HS-5 (cell line): ENCODE measurements at regions not wholly inside any gene's neighbourhood (a gene's known extent, or its start where the extent isn't known, plus 50 kb on each side); places are given as distances from the start of the nearest gene placed in this dataset.

Source experiments
- DNase-seq: peaks from one replicate; pipeline ENCODE4 v3.0.0-alpha.2; 2012; ENCODE audit warnings: low read depth

DNA sequence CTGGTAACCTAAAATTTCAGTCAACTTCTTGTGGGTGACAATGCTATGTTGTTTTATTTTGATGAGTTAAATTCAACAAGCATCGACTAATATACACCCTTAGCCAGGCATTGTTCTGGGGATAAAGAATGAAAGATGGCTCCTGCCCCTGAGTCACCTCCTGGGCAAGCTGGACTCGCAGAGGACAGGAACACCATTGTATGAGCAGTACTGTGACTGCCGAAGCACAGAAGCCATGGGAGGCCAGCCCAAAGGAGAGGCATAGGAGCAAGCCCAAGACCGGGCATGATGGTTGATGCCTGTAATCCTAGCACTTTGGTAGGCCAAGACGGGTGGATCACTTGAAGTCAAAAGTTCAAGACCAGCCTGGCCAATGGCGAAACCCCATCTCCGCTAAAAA lies 555.2 kb downstream of the OMA1 start:
- DNase-seq: no peak

DNA sequence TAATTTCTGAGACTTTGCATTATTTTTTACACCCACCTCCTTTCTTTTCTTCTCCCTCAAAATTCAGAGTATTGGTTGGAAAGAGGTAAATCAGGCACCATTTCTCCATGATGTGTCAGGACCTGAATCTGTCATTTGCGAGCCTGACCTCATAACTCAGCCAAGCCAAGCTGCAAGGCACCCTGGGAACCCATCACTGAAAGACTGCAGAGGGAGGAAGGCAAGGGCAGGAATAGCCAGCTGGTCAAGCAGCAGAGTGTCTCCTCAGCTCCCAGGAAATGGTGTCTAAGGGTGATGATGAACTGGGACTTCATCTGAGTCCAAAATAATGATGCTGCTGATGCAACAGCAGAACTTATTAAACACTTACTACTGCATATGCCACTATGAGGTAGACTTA lies 556.6 kb downstream of the OMA1 start:
- no peak for DNase-seq

DNA sequence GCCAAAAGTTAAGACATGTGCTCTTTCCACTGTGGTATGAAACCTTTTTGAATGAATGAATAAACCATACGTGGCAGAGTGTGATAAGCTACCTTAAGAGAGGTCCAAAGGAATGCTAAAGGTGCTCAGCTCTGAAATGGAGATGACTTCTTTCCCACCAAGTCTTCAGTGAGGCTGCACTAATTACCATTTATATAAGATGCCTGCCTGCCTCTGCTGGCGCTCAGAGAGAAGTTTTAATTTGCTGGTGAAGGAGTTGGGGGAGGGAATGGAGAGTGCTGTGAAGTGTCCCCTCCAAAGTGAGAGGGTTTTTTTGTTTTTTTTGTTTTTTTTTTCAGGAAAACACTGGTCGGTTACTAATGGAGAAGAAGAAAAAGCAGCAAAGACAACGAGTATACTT lies 559.0 kb downstream of the OMA1 start:
- no peak for DNase-seq

DNA sequence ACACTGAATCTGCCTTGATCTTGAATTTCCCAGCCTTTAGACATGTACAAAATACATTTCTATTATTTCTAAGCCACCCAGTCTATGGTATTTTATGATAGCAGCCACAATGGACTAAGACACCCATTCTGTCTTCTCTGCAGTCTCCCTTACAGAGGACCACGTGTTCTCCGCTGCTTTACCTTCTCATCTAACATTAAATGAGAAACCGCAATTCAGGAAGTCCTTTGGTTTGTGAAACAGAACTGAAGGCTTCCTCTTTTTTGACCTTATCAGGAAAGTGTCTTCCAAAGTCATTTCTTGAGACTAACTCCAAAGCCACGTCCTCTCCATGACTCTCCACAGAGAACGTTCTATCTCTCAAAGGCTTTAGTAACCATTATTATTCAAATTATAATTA lies 560.1 kb downstream of the OMA1 start:
- DNase-seq: no peak

DNA sequence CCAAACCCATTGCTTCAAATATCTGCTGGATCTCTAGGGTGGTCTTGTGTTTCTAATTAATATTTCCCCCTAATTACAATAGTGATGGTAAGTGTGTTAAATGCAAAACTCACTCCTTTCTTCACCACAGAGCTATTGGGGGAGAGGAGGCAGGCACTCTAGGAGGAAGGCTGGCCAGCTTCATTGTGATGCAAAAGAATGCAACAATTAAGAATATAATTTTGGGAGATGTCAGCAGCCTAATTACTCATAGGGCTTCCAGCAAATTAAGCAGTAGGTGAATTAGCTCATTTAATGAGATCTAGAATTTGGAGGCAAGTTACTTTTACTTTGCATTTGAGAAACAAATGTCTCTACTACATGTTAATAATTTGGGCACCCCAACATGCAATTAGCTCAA lies 560.4 kb upstream of the DAB1 start:
- no peak for DNase-seq

DNA sequence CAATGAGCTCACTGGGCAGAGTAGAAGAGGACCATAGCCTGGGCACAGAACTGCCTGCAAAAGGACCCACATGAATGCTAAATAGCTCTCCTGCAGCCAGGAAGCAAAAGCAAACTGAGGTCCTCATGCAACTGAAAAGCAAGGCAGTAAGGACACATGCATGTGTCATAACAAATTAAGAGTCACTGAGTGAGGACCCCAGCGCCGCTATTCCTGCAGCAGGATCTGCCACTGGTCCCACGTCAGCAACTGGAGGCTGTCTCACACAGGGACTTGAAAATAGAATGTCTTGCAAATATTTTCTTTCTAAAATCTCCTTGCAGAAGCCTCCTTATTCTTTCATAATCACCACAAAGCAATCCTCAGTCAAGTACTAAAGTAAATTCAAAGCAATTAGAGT lies 559.6 kb upstream of the DAB1 start:
- no peak for DNase-seq

DNA sequence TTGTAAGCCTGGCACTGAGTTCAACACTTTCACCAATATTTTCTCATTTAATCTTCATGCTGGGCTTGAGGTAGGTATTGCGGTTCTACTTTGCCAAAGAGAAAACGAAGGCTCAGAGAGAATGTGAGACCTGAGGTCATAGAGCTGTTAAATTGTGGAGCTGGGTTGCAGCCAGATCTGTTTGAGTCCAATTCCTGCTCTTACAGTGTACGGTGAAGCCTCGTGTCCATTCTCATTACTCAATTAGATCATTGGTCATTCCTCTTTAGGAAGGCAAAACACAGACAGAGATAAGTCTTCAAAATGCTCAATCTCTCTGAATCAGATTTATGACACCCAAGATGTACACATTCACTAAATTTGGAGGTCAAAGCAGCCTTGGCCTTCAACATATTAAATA lies 559.0 kb upstream of the DAB1 start:
- DNase-seq: no peak

DNA sequence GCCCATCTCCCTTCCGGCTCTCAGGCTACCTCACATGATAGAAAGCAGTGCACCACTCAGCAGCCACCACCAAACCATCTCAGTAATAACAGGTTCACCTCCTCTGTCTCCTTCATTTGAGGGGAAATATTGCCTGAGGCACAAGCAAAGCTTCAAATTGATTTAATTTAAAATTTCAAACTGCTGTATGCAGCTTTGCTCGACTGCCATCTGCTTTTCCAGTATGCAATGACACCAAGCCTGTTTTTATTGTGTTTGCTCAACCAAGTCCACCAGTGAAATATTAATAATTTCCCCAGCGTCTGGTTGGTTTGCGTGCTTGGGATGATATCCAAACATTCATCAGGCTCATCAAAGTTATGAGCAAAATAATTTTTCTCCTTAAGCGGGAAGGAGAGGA lies 552.4 kb upstream of the DAB1 start:
- no peak for DNase-seq

DNA sequence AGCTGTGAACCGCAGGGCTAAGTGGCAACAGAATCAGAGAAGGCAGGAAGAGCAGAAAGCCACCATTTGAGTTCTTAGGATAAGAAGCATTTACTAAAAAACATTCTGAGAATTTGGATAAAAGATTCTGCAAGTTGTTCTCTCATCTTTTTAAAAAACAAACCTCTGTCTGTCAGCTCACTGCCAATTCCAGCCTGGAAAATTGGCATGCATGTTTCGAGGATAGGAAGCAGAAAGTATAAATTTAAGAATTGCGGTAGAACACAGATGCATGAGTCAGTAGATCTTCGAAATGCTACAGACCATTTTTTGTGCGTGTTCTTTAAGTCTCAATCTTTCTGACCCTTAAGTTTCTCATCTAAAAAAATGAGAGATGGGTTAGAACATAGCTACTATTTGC lies 544.5 kb upstream of the DAB1 start:
- DNase-seq: no peak

DNA sequence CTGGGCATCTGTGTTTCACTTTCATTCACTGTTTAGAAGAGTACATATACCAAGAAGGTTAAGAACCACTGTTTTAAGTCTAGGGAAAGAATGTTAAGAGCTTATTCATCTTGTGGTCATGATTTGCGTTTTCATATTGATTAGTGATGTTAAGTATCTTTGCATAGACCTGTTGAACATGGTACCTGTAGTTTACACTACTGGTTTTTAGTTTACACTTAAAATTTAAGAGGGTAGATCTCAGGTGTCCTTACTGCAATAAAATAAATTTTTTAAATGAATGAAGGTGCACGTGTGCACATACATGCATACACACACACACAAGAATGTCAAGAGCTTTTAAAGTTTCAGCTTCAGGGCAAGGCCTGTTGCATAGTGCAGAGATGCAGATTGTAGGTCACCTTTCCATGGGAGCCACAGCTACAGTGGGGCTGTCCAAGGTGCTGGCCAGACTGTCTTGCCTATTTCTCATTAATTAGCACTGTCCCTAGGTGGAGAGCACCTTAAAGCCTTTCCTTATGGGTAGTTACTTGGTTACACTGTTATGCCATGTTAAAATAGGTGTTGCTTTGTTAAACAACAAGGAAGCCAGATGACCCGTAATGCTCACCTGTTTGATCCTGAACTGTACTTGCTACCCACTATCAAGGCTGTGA lies 543.0 kb upstream of the DAB1 start:
- no peak for DNase-seq

DNA sequence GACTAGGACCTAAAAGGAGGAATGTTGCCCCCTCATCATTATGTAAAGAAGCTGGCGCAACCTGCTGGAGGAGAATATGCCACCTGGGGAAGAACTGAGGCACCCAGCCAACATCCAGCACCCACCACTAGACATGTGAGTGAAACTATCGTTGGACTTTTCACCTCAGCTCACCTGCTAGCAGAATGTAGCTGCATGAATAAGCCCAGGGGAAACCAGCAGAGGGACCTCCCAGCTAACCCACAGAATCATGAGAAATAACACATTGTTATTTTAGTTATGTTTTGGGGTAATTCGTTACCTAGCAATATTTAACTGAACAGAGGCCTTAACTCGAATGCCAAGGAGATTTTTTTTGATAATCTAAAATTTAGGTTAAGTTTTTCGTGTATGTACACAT lies 542.5 kb upstream of the DAB1 start:
- DNase-seq: no peak

DNA sequence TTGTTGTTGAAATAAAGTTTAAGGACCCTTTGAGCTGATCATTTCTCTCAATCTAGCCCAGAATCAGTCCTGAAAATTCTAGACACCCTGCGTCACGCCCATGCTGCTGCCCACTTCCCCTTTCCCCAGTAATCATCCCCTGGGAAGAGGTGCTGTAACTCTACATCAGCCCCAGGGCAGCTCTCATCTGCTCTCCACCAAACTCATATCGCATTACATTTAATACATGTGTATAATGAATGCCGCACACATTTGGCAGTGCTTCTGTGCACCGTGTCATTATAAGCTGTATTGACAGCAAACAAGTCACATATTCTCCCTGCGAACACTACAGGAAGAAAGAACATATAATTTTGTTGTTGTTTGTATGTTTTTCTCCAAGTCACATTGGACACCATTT lies 539.7 kb upstream of the DAB1 start:
- DNase-seq: no peak

DNA sequence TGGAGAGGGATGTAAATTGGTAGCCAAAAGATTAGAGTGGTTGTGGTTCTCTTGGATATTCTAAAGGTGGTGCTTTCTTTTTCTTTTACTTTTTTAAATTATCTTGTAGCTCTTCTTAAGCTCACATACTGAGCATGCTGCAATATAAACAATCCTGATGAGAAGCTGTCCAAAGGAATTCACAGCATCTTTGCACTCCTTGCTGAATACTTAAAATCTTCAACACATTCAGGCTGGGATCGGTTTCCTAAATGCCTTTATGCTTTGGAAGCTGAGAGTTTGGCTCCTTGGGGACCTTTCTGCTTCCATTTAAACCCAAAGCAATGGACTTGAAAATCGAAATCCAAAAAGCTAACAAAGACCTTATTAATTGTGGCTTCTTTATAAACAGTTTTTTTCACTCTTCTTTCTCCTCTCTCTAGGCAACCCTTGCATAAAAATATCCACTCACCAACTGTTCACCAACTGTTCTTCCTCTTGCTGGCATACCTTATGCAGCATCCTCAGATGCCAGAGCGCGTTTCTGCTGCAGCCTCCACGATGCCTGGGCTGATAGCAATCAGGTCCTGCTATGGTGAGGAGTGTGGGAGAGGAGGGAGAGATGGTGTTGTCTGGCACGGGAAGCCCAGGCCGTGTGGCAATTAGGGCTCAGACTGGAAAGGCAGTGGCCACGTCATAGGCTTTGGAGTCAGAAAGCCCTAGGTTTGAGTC lies 535.8 kb upstream of the DAB1 start:
- DNase-seq: no peak

DNA sequence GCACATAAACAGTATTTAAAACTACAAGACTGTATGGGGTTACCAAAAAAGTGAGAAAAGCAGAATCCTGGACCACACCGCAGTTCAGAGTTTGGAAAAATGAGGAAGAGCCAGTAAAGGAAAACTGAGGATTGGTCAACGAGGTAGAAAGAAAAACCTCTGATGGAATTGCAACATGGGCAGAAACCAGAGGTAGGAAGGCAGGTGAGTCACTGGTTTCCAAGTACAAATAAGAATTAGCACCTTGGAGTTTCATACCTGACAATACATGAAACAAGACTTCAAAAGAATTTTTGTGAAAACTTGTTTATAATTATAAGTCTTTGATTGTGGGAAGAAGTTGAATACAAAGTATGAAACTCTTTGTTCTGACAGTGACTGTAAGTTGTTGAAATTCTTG lies 533.7 kb upstream of the DAB1 start:
- DNase-seq: no peak

DNA sequence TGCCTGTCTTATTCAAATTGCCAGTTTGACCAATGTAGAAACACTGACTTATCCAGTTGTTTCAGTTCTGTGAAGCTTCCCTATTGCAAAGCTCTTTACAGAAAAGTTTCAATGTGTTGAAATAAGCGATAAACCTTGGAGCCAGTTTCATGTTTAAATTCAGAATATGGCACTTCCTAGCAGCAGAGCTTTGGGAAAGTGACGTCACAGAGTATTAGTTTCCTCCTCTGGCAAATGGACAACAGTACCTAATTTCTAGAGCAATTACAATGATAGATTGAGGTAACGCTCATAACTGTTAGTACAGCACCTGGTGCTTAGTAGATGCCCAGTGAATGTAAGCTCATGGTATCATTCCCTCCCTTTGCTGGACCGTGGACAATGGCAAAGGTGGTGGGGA lies 527.5 kb upstream of the DAB1 start:
- DNase-seq: no peak

DNA sequence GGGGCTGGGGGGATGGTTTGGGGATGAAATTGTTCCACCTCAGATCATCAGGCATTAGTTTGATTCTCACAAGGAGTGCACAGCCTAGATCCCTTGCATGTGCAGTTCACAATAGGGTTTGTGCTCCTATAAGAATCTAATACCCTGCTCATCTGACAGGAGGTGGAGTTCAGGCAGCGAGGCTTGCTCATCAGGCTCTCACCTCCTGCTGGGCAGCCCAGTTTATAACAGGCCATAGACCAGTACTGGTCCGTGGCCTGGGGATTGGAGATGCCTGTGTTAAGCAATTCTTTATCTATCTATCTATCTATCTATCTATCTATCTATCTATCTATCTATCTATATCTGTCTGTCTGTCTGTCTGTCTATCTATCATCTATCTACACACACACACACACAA lies 525.3 kb upstream of the DAB1 start:
- no peak for DNase-seq

DNA sequence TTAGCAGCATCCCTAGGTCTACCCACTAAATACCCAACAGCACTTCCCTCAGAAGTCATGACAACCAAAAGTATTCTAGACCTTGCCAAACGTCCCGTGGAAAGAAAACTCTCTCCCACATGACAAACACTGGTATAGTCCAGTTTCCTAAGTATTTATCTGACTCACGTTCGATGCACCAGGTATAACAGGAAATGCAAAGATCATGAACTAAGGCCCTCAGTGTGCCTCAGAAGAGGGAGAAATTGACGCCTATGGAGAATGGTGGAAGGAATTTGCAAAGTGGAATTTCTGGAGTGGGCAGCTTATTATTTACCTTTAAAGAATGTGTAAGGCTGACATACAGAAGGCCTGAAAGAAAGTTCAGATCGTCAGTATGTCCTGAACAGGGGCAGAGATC lies 523.6 kb upstream of the DAB1 start:
- no peak for DNase-seq

DNA sequence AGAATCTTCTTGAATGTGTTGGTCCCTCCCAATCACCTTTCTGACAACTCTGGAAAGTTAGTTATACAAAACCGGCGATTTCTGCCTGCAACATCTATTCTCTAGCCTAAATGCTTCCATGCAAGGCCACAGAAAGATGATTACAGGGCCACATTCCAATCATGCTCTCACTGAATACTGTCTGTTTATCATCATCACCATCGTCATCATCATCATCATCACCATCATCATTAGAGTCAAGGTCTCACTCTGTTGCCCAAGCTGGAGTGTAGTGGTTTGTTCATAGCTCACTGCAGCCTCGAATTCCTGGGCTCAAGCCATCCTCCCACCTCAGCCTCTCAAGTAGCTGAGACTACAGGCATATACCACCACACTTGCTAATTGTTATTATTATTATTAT lies 521.2 kb upstream of the DAB1 start:
- no peak for DNase-seq

DNA sequence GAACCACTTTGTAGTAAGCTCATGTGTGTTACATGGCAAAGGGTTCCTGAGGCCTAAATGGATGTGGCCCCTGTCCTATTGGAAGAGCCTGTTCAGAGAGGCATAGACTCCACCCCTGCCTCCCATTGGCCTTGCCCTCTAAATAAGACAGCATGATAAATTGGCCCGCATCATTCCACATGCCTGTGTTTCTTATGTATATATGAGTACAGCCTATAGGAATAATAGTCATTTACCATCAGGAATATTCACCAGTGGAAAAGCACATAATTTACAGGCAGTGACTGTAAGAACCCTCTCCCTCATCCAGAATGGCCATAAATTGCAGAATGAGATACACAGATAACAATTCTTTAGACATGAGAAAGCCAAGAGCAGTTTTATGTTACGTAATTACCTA lies 519.5 kb upstream of the DAB1 start:
- no peak for DNase-seq

DNA sequence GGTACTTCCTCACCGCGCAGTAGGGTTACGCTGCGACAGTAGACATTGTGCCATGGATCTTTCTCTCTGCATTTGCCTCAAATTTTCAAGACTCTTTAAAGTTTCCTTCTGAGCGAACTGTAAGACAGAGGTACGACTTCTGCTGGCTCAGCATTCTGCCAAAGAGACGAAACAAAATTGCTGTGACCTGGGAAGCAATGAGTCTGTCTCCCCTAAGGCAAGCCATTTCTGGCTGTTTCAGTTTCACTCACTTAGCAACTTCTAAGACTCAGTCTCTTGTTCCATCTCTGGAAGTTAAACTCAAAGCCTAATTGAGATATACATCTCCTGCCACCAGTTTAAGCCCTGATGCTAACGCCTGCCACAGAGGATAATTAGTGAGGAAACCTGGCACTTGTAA lies 510.9 kb upstream of the DAB1 start:
- DNase-seq: no peak

DNA sequence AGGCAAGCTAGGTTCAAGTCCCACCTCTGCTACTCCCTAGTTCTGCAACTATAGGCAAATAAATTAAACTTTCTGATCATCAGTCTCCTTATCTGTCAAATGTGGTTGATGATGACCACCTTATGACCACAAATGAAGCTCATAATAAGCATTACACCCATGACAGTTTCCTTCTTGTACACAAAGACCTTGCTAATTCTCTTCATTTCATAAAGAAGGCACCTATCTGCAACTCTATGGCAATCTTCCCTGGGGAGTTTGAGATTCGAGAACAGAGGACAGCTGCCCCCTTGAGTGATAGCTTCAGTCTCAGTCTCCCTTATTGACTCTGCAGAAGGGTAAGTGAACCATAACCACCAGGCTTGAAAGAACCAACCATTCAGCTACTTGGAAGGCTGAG lies 503.1 kb upstream of the DAB1 start:
- no peak for DNase-seq

DNA sequence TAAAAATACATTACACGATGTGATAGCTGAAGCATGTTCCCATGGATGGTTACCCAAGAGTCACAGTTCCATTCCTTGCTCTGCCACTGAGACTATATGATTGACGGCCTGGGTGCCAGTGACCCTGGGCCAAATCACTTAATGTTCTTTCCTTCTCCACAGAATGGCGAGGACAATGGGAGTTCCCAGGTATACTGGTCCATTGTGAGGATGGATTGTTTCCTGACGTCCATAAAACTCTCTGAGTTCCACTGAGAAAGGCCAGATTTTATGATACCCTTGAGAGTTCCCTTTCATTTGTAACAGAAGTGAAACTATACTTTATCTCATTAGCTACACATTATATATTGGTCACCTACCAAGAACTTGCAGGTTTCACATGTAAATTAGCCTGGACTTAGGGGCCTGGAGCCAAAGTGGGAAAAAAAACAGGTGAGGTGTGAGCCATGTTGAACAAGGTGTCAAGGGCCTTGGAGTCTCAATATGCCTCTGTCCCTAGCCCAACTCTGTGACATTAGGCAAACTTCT lies 502.2 kb upstream of the DAB1 start:
- no peak for DNase-seq

DNA sequence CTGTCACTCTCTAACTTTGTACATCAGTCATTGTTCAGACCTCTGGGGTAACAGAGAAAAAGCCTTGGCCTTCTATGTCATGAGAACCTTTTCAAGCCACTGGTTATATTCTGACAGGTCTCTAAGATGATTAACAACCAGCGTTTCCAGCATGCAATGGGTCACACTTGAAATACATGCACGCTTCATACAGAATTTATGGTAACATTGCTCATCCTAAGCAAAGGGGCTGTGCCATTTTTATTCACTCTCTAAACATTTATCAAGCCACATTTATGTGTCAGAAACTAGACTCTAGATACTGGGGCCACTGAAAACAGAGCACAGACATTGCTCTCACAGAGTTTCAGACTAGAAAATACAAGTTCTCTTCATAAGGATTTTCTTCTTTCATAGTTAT lies 501.4 kb upstream of the DAB1 start:
- no peak for DNase-seq

DNA sequence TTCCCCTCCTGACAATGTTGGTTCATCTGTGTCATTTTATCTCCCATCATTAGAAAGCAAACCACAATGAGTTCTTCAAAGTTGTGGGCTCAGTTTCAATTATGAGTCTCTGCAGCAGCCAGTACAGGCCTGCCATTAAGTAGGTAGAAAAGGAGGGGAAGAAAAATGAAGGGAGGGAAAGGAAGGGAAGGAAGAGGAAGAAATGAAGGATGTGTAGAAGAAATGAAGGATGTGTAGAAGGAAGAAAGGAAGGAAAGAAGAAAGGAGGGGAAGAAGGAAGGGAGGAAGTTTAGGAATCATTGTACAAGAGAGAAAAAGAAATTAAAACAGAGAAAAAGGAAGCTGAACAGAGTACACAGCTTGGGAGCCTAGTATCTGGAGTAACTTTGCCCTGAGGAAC lies 498.3 kb upstream of the DAB1 start:
- DNase-seq: no peak
